Mesendoderm (in vitro differentiated cells): ENCODE measurements at regions not wholly inside any gene's neighbourhood (a gene's known extent, or its start where the extent isn't known, plus 50 kb on each side); places are given as distances from the start of the nearest gene placed in this dataset.

Source experiments
- DNase-seq: peaks from one replicate; pipeline ENCODE4 v3.0.0; 2013
- H2AK5ac ChIP-seq: 2 replicates; pipeline ENCODE4 v1.6.1; 2013; ENCODE audit warnings: low read length, inconsistent platforms
- H2BK120ac ChIP-seq: 2 replicates; pipeline ENCODE4 v1.6.1; 2013; ENCODE audit warnings: low read depth, mild to moderate bottlenecking, low read length, moderate library complexity, mixed read lengths
- H2BK15ac ChIP-seq: replicated peaks from 2 replicates; pipeline ENCODE4 v1.6.1; 2013; ENCODE audit warnings: low read depth, mild to moderate bottlenecking, moderate library complexity
- H2BK5ac ChIP-seq: 2 replicates; pipeline ENCODE4 v1.6.1; 2013; ENCODE audit warnings: low read length, inconsistent platforms
- H3K18ac ChIP-seq: 2 replicates; pipeline ENCODE4 v1.6.1; 2013; ENCODE audit warnings: mild to moderate bottlenecking, low read length, mixed read lengths
- H3K23ac ChIP-seq: one replicate; pipeline ENCODE4 v1.6.1; 2013; ENCODE audit warnings: low read length
- H3K27ac ChIP-seq: 2 replicates; pipeline ENCODE4 v1.5.1; 2013; ENCODE audit warnings: low read depth, mild to moderate bottlenecking, inconsistent platforms, low read length, moderate library complexity
- H3K27me3 ChIP-seq: 2 replicates; pipeline ENCODE4 v1.6.1; 2013; ENCODE audit warnings: low read length, control low read depth, mild to moderate bottlenecking, inconsistent platforms; ENCODE audit not compliant: insufficient read depth, poor library complexity
- H3K36me3 ChIP-seq: 2 replicates; pipeline ENCODE4 v1.6.1; 2013; ENCODE audit warnings: low read length, inconsistent platforms; ENCODE audit not compliant: control insufficient read depth, insufficient read depth
- H3K4ac ChIP-seq: one replicate; pipeline ENCODE4 v1.6.1; 2013; ENCODE audit warnings: low read depth, mild to moderate bottlenecking, low read length, moderate library complexity
- H3K4me1 ChIP-seq: 2 replicates; pipeline ENCODE4 v1.6.1; 2013; ENCODE audit warnings: low read depth, low read length, inconsistent platforms; ENCODE audit not compliant: control insufficient read depth
- H3K4me2 ChIP-seq: 2 replicates; pipeline ENCODE4 v1.6.1; 2013; ENCODE audit warnings: low read length
- H3K4me3 ChIP-seq: 2 replicates; pipeline ENCODE4 v1.5.1; 2013; ENCODE audit warnings: mild to moderate bottlenecking, low read length
- H3K56ac ChIP-seq: one replicate; pipeline ENCODE4 v1.6.1; 2013; ENCODE audit warnings: low read length
- H3K79me1 ChIP-seq: 2 replicates; pipeline ENCODE4 v1.6.1; 2013; ENCODE audit warnings: low read length, inconsistent platforms
- H3K79me2 ChIP-seq: 2 replicates; pipeline ENCODE4 v1.6.1; 2013; ENCODE audit warnings: mild to moderate bottlenecking, low read length; ENCODE audit not compliant: control insufficient read depth, insufficient read depth
- H3K9ac ChIP-seq: 2 replicates; pipeline ENCODE4 v1.6.1; 2013; ENCODE audit warnings: low read length, inconsistent platforms
- H4K5ac ChIP-seq: one replicate; pipeline ENCODE4 v1.6.1; 2013; ENCODE audit warnings: low read length
- H4K8ac ChIP-seq: one replicate; pipeline ENCODE4 v1.6.1; 2013; ENCODE audit warnings: low read depth, mild to moderate bottlenecking, control low read depth, low read length, moderate library complexity
- WGBS: extraction: QIAGEN DNeasy Blood & Tissue Kit; methylation state at CpG from one replicate; pipeline ENCODE4 v1.1.7; 2013; ENCODE audit warnings: low lambda C conversion rate, missing lambda C conversion rate; ENCODE audit not compliant: insufficient coverage; ENCODE audit errors: extremely low coverage; 5-methylcytosine and 5-hydroxymethylcytosine counted together

DNA sequence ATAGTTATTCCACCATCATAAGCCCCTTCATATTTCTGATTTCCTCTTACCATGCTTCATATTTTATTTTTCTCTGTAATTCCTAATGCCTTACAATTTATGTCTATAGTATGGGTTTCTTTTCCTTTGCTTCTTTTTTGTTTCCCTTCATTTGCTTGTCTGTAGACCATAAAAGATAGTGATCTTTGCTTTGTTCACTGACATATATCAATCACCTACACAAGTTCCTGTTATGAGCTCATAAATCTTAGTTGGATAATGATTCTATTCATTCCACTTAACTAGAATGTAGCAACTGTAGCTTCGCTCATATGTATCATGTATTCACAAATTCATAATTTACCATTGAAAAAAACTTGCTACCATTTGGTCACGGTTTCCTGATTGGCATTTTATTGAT lies 388.8 kb upstream of the ATXN7L3B start:
- no peaks in the 10 kb centered on the region for H3K79me2 ChIP-seq
- no peak overlapping the region for H3K4me3 ChIP-seq
- H3K18ac ChIP-seq: no peak overlapping the region
- no peak overlapping the region for H3K56ac ChIP-seq
- no peak overlapping the region for H4K5ac ChIP-seq
- no peak overlapping the region for H4K8ac ChIP-seq
- H3K27me3 ChIP-seq: no peaks in the 10 kb centered on the region
- no peak overlapping the region for H3K4me2 ChIP-seq
- H2AK5ac ChIP-seq: no peak overlapping the region
- H2BK15ac ChIP-seq: no peak overlapping the region
- no peak overlapping the region for H3K4ac ChIP-seq
- H3K4me1 ChIP-seq: peaks cover 2% of the 10 kb centered on the region
- no peak overlapping the region for H3K9ac ChIP-seq
- H2BK5ac ChIP-seq: no peak overlapping the region
- no peaks in the 10 kb centered on the region for H3K79me1 ChIP-seq
- H3K36me3 ChIP-seq: no peaks in the 10 kb centered on the region
- no CpG with 5 or more reads among the region's 2 CpGs for WGBS
- no peak overlapping the region for H3K23ac ChIP-seq
- DNase-seq: no peak
- H3K27ac ChIP-seq: no peak overlapping the region
- H2BK120ac ChIP-seq: no peak overlapping the region

DNA sequence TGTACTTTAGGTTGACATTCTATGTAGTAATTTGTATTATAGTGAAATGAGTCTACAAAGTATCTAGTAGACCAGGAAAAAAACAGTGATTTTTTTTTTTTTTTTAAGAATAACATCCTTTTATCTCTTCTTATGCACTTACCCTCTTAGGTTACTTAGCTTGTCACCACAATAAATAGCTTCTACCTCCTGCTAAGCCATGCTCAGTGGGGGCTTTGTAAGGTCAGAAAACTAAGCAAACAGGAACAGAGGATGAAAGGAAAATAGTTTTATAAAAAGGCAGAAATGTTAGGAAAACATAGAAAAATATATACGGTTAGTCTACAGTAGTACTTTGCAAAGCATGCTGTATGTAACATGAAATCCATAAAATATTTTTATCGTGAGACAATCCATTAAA lies 385.3 kb upstream of the ATXN7L3B start:
- Histone ChIP-seq H4K8ac (no peak overlapping the region), H3K4me1 (peaks cover 2% of the 10 kb centered on the region), H3K4me2 (no peak overlapping the region), H3K27me3 (no peaks in the 10 kb centered on the region), H3K36me3 (no peaks in the 10 kb centered on the region), H3K79me2 (no peaks in the 10 kb centered on the region), H3K79me1 (no peaks in the 10 kb centered on the region), H3K27ac (no peak overlapping the region), H3K4ac (no peak overlapping the region), H4K5ac (no peak overlapping the region), H2BK120ac (no peak overlapping the region), H3K4me3 (no peak overlapping the region), H3K9ac (no peak overlapping the region), H3K23ac (no peak overlapping the region), H2BK5ac (no peak overlapping the region), H2BK15ac (no peak overlapping the region), H3K18ac (no peak overlapping the region), H3K56ac (no peak overlapping the region), H2AK5ac (no peak overlapping the region)
- DNase-seq: peak; percentile 47
- no CpG with 5 or more reads among the region's 2 CpGs for WGBS

DNA sequence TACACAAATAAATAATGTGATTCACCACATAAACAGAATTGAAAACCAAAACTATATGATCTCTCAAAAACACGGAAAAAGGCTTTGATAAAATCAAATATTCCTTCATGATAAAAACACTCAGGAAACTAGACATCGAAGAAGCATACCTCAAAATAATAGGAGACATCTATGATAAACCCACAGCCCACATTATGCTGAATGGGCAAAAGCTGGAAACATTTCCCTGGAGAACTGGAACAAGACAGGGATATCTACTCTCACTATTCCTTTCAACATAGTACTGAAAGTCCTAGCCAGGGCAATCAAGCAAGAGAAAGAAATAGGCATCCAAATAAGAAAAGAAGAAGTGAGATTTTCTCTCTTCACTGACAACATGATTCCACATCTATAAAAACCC lies 371.5 kb upstream of the ATXN7L3B start:
- H3K4ac ChIP-seq: no peak overlapping the region
- H2BK5ac ChIP-seq: no peak overlapping the region
- no peak for DNase-seq
- H3K79me1 ChIP-seq: no peaks in the 10 kb centered on the region
- H4K5ac ChIP-seq: no peak overlapping the region
- no peaks in the 10 kb centered on the region for H3K27me3 ChIP-seq
- no peaks in the 10 kb centered on the region for H3K79me2 ChIP-seq
- H2AK5ac ChIP-seq: no peak overlapping the region
- H2BK15ac ChIP-seq: no peak overlapping the region
- H3K9ac ChIP-seq: no peak overlapping the region
- H3K36me3 ChIP-seq: no peaks in the 10 kb centered on the region
- no peak overlapping the region for H3K27ac ChIP-seq
- H2BK120ac ChIP-seq: no peak overlapping the region
- H3K23ac ChIP-seq: no peak overlapping the region
- H3K4me1 ChIP-seq: no peaks in the 10 kb centered on the region
- no CpG with 5 or more reads among the region's 2 CpGs for WGBS
- H3K18ac ChIP-seq: no peak overlapping the region
- H3K4me3 ChIP-seq: no peak overlapping the region
- H3K4me2 ChIP-seq: no peak overlapping the region
- no peak overlapping the region for H3K56ac ChIP-seq
- no peak overlapping the region for H4K8ac ChIP-seq

DNA sequence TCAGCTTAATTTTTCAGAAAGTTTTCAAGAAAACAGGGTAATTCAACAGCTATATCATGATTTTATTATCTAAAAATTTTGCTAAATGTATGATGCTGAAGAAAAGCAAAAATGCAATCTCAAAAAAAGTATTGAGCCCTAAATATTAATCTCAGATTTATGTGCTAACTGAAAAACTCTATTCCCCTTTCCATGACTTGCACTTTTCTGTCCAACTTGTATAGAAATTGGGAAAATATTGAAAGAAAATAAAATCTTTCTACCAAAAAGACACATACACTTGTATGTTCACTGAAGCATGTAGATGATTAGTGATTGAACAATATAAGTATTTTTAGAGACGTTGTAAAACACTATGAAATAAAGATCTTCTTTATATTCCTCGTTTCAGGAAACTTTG lies 368.0 kb upstream of the ATXN7L3B start:
- DNase-seq: no peak
- H4K5ac ChIP-seq: no peak overlapping the region
- H3K4ac ChIP-seq: no peak overlapping the region
- no peaks in the 10 kb centered on the region for H3K79me2 ChIP-seq
- no peaks in the 10 kb centered on the region for H3K4me1 ChIP-seq
- H3K9ac ChIP-seq: no peak overlapping the region
- no peak overlapping the region for H3K18ac ChIP-seq
- H2AK5ac ChIP-seq: no peak overlapping the region
- no peak overlapping the region for H3K4me3 ChIP-seq
- no peak overlapping the region for H2BK5ac ChIP-seq
- H3K23ac ChIP-seq: no peak overlapping the region
- H3K27ac ChIP-seq: no peak overlapping the region
- no peak overlapping the region for H4K8ac ChIP-seq
- no peaks in the 10 kb centered on the region for H3K36me3 ChIP-seq
- H2BK15ac ChIP-seq: no peak overlapping the region
- H3K79me1 ChIP-seq: no peaks in the 10 kb centered on the region
- H2BK120ac ChIP-seq: no peak overlapping the region
- WGBS: no CpG with 5 or more reads among the region's 2 CpGs
- H3K56ac ChIP-seq: no peak overlapping the region
- no peak overlapping the region for H3K4me2 ChIP-seq
- H3K27me3 ChIP-seq: no peaks in the 10 kb centered on the region

DNA sequence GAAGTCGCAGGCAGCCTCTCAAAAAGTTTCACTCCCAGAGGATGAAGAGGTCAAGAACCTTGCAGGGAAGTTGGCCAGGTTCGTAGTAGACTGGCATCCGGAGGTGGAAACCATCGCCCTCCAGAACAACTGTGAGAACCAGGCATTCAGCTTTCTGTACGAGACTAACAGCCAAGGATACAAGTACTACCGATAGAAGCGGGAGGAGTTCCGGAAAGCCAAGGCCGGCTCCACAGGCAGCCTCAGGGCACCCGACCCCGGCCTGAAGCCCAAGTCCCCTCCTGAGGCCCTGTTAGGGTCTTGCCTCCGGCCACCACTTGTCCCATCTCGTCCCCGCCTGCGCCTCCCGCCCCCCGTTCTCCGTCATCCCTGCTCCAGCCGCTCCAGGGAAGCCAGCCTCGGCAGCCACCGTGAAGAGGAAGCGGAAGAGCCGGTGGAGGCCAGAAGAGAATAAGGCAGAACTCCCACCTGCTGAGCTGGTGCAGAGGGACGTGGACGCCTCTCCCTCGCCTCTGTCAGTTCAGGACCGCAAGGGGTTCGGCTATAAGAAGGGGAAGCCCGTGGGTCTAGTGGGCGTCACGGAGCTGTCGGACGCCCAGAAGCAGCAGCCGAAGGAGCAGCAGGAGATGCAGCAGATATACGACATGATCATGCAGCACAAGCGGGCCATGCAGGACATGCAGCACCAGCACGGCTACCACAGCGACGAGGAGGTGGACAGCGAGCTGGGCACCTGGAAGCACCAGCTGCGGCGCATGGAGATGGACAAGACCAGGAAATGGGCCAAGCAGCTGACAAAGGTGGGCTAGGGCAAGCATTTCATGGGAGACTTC lies 366.8 kb upstream of the ATXN7L3B start:
- no peak for DNase-seq
- Histone ChIP-seq H3K4me3 (no peak overlapping the region), H2BK5ac (no peak overlapping the region), H3K27ac (no peak overlapping the region), H3K18ac (no peak overlapping the region), H3K36me3 (no peaks in the 10 kb centered on the region), H3K56ac (no peak overlapping the region), H3K23ac (no peak overlapping the region), H3K79me1 (no peaks in the 10 kb centered on the region), H3K9ac (no peak overlapping the region), H2BK15ac (no peak overlapping the region), H4K5ac (no peak overlapping the region), H2BK120ac (no peak overlapping the region), H3K4me1 (no peaks in the 10 kb centered on the region), H3K79me2 (no peaks in the 10 kb centered on the region), H3K4ac (no peak overlapping the region), H3K4me2 (no peak overlapping the region), H3K27me3 (no peaks in the 10 kb centered on the region), H4K8ac (no peak overlapping the region), H2AK5ac (no peak overlapping the region)
- WGBS: no CpG with 5 or more reads among the region's 42 CpGs

- Histone ChIP-seq H3K4me3 (no peak overlapping the region), H3K4me2 (no peak overlapping the region), H3K23ac (no peak overlapping the region), H4K8ac (no peak overlapping the region), H3K4me1 (no peaks in the 10 kb centered on the region), H3K56ac (no peak overlapping the region), H2BK5ac (no peak overlapping the region), H3K4ac (no peak overlapping the region), H3K79me2 (no peaks in the 10 kb centered on the region), H3K18ac (no peak overlapping the region), H3K27ac (no peak overlapping the region), H3K27me3 (no peaks in the 10 kb centered on the region), H4K5ac (no peak overlapping the region), H3K9ac (no peak overlapping the region), H2BK120ac (no peak overlapping the region), H3K36me3 (no peaks in the 10 kb centered on the region), H3K79me1 (no peaks in the 10 kb centered on the region), H2AK5ac (no peak overlapping the region), H2BK15ac (no peak overlapping the region)
- no CpG with 5 or more reads among the region's 19 CpGs for WGBS
- no peak for DNase-seq
Observed at GRCh38 chr12:74171478-74171909, 366.1 kb upstream of the ATXN7L3B start.
